Activated T-helper 17 cell treated with anti-CD3 and anti-CD28 coated beads, Interleukin-2, amount 50 U/mL, for 72 hours (primary cell): ENCODE measurements at regions not wholly inside any gene's neighbourhood (a gene's known extent, or its start where the extent isn't known, plus 50 kb on each side); places are given as distances from the start of the nearest gene placed in this dataset.

Experiments
- ATAC-seq: fragments of 150-1000 bp; cut with Tn5 transposase; replicated peaks from 2 replicates; pipeline ENCODE4 v1.10.0; 2021; ENCODE audit warnings: mild to moderate bottlenecking, moderate library complexity
- H3K27ac Mint-ChIP-seq: one replicate; pipeline ENCODE4 v1.8.0; 2022; ENCODE audit warnings: mixed read lengths
- H3K27me3 Mint-ChIP-seq: one replicate; pipeline ENCODE4 v1.8.0; 2022; ENCODE audit warnings: mixed read lengths
- H3K36me3 Mint-ChIP-seq: one replicate; pipeline ENCODE4 v1.8.0; 2022; ENCODE audit warnings: low read depth, mild to moderate bottlenecking, mixed read lengths
- H3K4me1 Mint-ChIP-seq: one replicate; pipeline ENCODE4 v1.8.0; 2022; ENCODE audit warnings: mixed read lengths
- H3K4me3 Mint-ChIP-seq: one replicate; pipeline ENCODE4 v1.8.0; 2022; ENCODE audit warnings: mild to moderate bottlenecking, mixed read lengths
- H3K9me3 Mint-ChIP-seq: one replicate; pipeline ENCODE4 v1.8.0; 2022; ENCODE audit warnings: mixed read lengths

GRCh38 chr7:131276190-131276589, 51.5 kb upstream of the MKLN1 start:
- Mint-ChIP-seq H3K27ac (peak overlapping the region; percentile 10), H3K9me3 (no peaks in the 10 kb centered on the region), H3K27me3 (no peaks in the 10 kb centered on the region), H3K4me3 (no peak overlapping the region), H3K36me3 (no peaks in the 10 kb centered on the region), H3K4me1 (no peaks in the 10 kb centered on the region)
- ATAC-seq, result no peak

GRCh38 chr7:131276748-131277147, 50.9 kb upstream of the MKLN1 start:
- H3K36me3 Mint-ChIP-seq, result no peaks in the 10 kb centered on the region
- H3K9me3 Mint-ChIP-seq, result no peaks in the 10 kb centered on the region
- no peak overlapping the region for H3K27ac Mint-ChIP-seq
- ATAC-seq, result no peak
- H3K4me3 Mint-ChIP-seq, result no peak overlapping the region
- H3K4me1 Mint-ChIP-seq, result no peaks in the 10 kb centered on the region
- H3K27me3 Mint-ChIP-seq, result no peaks in the 10 kb centered on the region
